Prostate gland (tissue), 2 donors: ENCODE measurements at regions not wholly inside any gene's neighbourhood (a gene's known extent, or its start where the extent isn't known, plus 50 kb on each side); places are given as distances from the start of the nearest gene placed in this dataset.

Experiments used
- POLR2A ChIP-seq: fragments of 450-650 bp; IDR thresholded peaks from one replicate; pipeline ENCODE4 v1.6.1; 2016; ENCODE audit warnings: antibody characterized with exemption, mild to moderate bottlenecking
- TF ChIP-seq, protein P1 (sequence below), 4 experiments: fragments of 200-600 bp in 2 of 4; fragments of 450-650 bp in 2 of 4; sonication (generic) in 2 of 4; IDR thresholded peaks; 1 replicate in 3 of 4; 2 replicates in 1 of 4; pipeline ENCODE4 v1.5.1; 2016 to 2019; ENCODE audit warnings: antibody characterized with exemption in 4 of 4, mild to moderate bottlenecking in 2 of 4, moderate library complexity in 2 of 4

DNA sequence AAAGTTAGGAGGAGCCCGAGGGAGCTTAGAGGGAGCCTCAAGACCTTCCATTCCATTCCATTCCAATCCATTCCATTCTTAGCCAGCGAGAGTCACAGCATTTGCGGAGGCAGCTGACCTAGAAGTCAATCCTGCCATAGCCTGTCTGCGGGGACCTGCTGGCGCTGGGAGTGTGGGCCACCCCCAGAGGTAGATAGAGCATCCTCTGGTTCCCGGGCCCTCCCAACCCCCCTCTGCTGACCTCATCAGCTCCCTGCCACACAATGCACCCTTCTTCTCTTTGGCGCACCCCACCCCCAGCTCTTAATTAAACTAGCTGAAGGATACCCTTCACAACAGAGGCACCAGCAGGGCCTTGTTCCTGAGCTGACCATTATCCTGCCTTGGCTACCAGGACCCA, 152.5 kb upstream of the ZMIZ1 start:
- TF ChIP-seq, protein P1, sequence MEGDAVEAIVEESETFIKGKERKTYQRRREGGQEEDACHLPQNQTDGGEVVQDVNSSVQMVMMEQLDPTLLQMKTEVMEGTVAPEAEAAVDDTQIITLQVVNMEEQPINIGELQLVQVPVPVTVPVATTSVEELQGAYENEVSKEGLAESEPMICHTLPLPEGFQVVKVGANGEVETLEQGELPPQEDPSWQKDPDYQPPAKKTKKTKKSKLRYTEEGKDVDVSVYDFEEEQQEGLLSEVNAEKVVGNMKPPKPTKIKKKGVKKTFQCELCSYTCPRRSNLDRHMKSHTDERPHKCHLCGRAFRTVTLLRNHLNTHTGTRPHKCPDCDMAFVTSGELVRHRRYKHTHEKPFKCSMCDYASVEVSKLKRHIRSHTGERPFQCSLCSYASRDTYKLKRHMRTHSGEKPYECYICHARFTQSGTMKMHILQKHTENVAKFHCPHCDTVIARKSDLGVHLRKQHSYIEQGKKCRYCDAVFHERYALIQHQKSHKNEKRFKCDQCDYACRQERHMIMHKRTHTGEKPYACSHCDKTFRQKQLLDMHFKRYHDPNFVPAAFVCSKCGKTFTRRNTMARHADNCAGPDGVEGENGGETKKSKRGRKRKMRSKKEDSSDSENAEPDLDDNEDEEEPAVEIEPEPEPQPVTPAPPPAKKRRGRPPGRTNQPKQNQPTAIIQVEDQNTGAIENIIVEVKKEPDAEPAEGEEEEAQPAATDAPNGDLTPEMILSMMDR (IDR thresholded peaks at IDR 0.05): no peak
- no peak for TF ChIP-seq POLR2A
